GM19240 (cell line): ENCODE measurements at regions not wholly inside any gene's neighbourhood (a gene's known extent, or its start where the extent isn't known, plus 50 kb on each side); places are given as distances from the start of the nearest gene placed in this dataset.

Experiments used
- DNase-seq: peaks from one replicate; pipeline ENCODE4 v3.0.0; 2011; ENCODE audit warnings: low spot score; ENCODE audit not compliant: insufficient read length

DNA sequence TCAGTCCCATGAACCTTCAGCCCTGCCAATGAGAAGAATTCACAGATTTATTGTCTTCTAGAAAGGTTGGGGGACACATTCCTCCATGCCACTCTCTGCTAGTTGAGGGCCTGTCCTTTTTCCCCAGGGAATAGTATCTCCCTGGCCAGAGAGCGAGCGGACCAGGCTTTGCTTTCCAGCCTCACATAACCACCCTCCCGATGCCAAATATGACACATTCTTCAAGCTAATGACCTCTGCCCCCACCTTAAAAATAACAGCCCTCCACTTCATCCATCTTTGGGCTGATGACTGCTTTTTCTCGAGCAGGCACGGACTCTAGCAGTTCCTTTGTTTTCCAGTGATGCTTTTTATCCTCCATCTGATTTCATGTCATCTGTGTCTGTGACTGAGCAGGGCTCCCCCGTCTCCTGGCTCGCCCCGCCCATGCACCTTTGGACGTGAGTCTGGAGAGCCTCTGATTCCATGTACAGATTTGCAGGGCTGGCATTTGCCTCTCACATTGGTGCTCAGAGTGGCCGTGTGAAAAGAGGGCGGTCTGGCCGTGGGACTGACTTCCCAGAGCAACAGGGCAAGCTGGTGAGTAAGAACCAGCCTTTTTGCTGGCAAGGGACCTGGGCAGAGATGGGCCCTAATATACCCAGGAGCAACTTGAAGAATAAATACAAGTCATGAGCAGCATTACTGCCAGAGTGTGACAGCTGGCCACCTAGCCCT is 279.8 kb downstream of the BCOR start:
- DNase-seq, result no peak

DNA sequence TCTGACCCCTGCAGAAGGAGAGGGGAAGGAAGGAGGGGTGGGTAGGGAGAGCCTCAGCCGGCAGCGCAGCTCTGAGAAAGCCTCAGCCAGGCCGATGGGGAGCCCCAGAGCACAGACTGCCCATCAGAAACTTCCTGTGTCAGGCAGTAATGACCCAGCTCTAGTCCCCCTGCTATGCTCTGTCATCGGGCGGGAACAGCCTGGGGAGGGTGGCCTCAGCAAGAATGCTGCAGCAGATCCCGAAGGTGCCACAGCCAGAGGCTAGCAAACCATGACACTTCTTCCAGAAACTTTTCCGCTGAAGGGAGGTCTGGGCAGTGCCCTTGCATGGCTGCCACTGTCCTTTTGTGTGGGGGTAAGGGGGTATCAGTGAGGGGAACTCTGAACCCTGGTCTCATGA is 279.0 kb downstream of the BCOR start:
- no peak for DNase-seq

- DNase-seq, result no peak
Observed at GRCh38 chrX:39819921-39820849, 277.6 kb downstream of the BCOR start.

DNA sequence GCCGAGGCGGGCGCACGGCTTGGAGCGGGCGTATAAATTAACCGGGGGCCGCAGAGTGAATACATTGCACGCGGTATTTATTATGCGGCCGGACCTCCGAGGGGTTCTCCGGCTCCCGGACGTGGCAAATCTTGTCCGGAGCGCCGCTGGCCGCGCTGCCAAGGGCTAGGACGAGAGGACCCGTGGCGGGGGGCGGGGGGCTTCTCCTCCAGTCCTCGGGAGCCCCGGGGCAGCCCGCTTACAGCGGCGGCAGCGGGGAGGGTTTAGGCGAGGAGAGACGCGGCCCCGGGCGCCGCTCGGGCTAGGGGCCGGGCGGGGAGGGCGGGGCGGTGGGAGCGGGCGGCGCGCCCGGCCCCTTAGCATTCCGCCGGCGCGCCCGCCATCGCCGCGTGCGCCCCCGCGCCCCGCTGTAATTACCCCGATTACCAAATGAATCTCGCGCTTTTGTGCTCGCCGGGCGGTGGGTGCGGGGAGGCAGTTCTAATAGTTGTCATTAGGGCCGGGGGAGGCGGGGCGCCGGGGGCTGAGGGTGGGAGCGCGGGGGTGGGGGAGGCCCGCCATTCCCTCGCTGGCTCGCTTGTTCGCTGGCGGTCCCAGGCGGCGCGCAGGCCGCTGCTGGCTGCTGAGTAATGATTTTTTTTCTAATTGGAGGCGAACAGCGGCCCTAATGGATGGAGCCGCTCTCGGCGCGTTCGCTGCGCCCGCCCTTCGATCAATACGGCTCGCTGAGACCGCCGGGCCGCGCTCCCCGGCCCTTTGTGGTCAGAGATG is 276.6 kb downstream of the BCOR start:
- no peak for DNase-seq

DNA sequence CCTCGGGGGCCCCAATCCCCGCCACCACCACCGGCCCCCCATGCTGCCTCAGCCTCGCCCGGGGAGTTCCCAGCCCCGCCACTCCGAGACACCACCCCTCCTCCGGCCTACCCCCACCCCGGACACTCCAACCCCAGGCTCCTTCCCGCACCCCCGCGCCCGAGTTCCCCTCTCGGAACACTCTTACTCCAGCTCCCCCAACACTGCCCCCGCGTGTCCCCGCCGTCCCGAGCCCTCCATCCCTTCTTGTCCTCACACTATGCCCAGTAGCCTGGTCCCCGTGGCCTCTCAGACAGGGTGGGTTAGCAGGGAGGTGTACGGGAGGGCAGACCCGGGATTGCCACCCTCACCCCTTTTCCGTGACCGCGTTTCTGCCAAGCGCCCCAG is 276.1 kb downstream of the BCOR start:
- DNase-seq, result no peak

DNA sequence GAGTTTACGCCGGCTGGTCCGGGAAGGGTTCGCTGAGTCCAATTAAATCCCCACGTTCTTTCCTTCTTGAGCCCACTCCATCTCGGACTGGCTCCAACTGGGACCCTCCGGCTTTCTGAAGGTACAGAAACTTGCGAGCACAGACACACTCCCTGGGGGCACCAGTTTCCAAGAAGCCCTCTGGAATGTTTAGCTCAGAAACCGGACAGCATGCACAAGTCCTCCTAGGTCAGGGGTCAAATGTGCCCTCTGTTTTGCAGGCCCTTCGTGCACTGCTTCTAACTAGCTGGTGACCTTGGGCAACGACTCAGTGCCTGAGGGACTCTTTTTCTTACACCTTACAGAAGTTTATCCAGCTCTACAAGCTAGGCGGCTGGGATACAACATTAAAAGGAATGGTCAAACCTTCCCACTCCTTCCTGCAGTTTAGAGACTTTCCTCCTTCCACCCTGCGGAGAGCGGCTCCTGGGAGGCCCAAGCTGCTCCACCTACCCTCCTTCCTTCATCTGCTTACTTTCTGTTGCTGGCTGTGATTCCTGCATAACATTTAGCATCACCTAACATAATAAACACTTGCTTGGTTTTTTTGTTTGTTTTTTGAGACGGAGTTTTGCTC is 275.5 kb downstream of the BCOR start:
- DNase-seq, result no peak

GRCh38 chrX:39823424-39823823 is 274.3 kb downstream of the BCOR start:
- no peak for DNase-seq

DNA sequence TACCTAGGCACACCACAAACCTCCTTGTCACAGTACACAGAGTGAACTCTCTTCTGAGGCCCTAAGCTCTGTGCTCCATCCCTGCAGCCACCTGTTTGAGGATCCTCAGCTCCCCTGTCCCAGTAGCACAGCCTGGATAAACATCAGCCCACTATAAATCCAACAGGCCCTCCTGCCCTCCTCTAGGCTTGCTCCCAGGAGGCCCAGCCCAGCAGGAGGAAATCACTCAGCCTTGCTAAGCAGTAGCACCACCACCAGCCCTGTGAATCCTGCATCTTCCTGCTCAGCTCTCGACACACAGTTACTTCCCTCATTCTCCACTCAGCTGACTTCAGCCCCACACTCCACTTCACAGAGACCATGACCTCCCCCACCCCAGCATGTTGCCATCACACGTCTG is 273.9 kb downstream of the BCOR start:
- DNase-seq, result no peak

DNA sequence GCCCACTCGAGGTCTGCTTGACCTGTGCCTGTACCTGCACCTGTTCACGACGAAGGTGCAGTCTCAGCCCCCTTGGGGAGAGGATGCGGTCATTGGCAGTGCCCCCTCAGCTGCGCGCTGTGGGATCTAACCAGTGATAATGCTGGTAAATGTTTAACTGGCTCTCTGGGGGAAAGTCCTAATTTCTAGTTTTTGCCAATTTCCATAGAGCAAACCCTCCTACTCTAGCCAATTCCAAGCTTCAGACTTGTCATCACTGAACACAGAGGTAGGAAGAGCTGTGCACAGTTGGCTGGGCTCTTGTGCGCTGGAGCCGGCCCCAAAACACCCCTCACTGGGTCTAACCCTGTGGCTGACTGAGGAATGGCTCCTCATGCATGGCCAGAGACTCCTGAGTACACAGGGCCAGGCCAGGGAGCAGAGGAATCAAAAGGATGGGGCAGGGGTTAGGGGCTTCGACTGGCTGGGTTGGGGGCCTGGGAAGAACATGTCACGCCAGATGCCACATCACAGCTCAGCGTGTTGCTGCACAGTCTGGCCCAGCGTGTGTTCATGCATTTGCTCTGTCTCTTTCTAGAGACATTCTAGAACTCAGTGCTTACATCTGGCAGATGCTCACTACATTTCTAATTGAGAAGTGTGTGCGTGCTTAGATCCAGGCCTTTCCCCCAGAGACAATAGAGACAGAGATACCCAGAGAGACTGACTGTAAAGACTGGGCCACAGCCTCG is 270.8 kb downstream of the BCOR start:
- no peak for DNase-seq

DNA sequence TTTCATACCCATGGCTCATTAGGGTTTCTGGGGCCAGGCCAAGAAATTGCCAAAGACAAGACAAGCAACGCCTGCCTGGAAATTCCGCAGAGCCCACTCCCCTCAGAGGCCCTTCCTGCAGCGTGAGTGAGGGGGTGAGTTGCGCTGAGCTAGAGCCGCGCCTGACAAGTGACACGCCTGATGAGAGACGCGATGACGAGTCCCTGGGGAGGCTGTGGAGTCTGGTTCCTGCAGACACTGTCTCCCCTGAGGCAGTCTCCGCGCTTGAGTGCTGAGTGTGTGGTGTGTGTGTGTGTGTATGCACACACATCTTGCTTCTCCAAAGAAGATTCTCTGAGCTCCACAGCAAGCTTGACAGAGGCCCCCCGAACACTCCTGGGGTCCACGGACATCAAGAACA is 269.8 kb downstream of the BCOR start:
- no peak for DNase-seq

DNA sequence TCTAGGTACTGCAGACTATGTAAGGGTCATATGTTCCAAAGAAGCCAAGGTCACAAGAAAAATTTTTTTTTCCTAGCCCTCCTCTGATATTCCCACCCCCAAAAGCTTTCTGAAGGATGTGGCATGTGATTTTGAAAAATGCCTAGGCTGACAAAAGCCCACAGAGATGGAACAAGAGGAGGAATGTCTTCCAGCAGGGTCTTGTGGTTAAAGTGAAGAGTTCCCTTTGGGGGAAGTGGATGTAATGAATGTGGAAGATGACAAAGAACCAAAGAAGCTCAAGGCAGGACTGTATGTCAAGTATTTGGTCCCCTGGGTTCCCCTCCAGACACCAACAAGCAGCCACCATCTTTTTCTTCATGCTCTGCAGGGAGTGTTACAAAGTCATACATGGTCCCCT is 268.8 kb downstream of the BCOR start:
- DNase-seq, result no peak

- DNase-seq, result no peak
Observed at GRCh38 chrX:39829965-39830364, 267.8 kb downstream of the BCOR start.

DNA sequence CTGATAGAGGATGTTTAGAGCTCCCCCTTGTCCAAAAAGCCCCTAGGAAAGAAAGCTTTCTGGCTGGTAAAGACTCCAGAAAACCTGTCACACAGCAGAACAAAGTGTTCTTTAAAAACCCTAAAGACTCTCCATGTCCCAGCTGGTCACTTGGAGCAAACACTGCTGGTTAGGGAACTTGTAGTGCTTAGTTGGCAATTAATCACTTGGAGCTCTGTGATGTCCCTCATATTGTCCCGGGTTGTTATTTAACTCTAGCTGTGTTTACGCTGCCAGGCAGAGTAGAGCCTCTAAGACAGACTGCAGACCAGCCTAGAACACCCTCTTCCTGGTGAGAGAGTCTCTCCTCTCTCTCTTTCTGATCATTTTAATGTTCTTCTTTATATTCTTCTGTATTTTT is 267.3 kb downstream of the BCOR start:
- no peak for DNase-seq

DNA sequence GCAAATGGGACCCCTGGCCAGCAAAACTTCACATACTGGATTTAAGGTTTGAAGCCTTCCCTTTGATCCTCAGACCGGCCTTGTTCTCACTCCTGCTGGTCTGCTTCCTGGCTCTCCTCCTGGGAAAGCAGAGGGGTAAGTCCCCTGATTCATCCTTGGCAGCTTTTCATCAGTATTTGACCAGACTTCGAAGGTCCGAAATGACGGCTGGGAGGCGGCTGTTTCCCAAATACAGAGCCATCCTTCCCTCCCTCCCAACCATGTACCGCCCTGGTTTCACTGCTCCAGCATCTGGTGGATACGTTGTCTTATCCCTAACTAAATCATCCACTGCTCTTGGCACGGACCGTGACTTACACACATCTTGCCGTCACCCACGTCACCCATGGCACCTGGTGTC is 265.5 kb downstream of the BCOR start:
- DNase-seq, result no peak

DNA sequence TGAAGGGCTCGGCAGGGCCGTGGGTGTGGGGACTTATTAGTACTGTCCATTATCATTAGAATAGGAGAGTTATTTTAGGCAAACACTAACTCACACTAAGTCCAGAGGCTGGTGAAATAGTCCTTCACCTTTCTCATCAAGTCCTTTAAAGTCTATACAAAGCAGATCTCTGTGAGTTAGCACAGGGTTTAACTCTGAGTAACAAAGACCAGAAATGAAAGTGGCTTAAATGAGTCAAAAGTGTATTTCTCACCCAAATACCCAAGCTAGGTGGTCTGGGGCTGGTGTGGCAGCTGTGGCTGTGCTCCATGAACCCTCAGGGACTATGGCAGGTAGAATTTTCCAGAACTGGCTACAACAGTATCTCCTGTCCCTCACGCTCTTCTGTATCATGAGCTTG is 263.2 kb downstream of the BCOR start:
- no peak for DNase-seq

DNA sequence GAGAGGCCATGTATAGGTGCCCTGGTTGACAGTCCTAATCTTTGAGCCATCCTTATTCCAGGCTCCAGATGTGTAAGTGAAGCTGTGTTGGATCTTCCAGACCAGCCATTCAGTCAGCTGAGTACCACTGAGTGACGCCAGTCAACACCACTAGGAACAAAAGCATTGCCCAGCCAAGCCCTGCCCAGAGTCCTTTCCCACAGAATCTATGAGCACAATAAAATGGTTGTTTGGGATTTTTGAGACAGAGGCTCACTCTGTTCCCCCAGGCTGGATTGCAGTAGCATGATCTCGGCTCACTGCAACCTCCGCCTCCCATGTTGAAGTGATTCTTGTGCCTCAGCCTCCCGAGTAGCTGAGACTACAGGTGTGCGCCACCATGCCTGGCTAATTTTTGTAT is 262.5 kb downstream of the BCOR start:
- no peak for DNase-seq

DNA sequence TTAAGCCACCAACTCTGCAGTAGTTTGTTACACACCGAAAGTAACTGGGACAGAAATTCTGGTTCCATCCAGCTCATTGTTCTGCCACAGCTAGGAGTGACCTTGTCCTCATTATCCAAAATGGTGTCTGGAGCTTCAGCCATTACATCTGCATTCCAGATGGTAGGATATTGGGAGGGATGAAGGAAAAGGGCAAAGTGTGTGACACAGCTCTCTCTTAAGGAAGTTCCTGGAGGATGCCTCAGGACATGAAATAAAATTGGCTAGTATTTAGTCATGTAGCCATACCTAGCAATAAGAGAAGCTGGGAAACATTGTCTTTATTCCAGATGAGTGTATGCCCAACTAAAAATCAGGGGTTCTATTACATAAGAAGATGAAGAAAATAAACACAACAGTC is 262.0 kb downstream of the BCOR start:
- no peak for DNase-seq

DNA sequence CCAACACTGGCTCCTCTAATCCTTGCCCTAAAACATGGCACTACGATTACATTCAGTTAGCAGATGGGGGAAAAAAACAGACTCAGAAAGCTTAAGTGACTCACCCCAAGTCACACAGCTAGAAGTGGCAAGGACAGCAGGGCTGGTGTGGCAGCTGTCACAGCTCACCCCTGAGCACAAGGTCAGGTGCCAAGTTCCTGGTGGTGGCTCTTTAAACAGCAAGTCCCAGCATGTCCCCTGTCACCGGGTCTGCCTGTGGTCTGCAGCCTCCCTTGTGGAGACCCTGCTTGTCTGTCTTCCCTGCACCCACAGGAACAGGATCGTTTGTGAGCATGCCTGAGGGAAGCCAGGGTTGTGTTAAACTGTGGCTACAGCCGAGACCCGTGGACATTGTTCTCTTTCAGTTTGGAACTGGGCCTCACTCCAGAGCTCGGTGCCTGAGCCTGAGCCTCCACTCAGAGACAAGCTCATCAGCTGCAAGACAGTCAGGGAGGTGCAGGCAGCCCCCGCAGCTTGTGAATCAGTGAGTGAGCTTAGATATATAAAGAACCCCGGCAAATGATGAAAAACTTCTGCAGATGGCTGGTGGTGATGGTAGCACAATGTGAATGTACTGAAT is 260.8 kb downstream of the BCOR start:
- DNase-seq, result no peak

- no peak for DNase-seq
Observed at GRCh38 chrX:39837688-39838087, 260.1 kb downstream of the BCOR start.

DNA sequence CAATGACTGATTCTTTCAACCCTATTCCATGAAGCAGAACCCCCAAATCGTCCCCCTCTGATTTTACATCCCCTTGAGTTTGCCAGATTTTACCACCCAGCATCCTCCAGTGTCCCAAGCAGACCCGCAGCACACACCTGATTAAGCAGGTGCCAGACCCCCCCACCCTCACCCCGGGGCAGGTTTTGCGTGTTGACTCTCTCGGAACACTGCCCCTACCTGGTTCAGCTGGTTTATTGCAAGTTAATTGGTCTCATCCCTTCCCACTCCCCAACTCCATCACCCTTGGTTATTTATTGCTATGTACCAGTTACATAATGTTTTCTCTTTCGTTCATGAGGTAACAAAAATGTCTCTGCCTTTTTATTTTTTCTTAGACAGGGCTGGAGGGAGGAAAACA is 258.4 kb downstream of the BCOR start:
- DNase-seq, result no peak

GRCh38 chrX:39840133-39840532 is 257.6 kb downstream of the BCOR start:
- DNase-seq, result no peak
